Stomach (tissue), 4 donors: ENCODE measurements at regions not wholly inside any gene's neighbourhood (a gene's known extent, or its start where the extent isn't known, plus 50 kb on each side); places are given as distances from the start of the nearest gene placed in this dataset.

Experiments used
- POLR2A ChIP-seq, 4 donors: fragments of 450-650 bp; IDR thresholded peaks; one replicate each; pipeline ENCODE4 v1.6.1; 2016; ENCODE audit warnings: antibody characterized with exemption in 4 of 4, control low read depth in 2 of 4, mild to moderate bottlenecking in 1 of 4, moderate library complexity in 1 of 4
- POLR2AphosphoS5 ChIP-seq, 3 donors: sonication (generic); formaldehyde crosslinking; IDR thresholded peaks; one replicate each; pipeline ENCODE4 v1.6.1; 2016; ENCODE audit warnings: antibody characterized with exemption in 3 of 3
- TF ChIP-seq, protein P1 (sequence below), 7 experiments: fragments of 450-650 bp in 4 of 7; fragments of 200-600 bp in 3 of 7; sonication (generic) in 3 of 7; IDR thresholded peaks; one replicate each; pipeline ENCODE4 v1.5.1; 2016 to 2019; ENCODE audit warnings: antibody characterized with exemption in 7 of 7, control low read depth in 2 of 7, mild to moderate bottlenecking in 1 of 7

DNA sequence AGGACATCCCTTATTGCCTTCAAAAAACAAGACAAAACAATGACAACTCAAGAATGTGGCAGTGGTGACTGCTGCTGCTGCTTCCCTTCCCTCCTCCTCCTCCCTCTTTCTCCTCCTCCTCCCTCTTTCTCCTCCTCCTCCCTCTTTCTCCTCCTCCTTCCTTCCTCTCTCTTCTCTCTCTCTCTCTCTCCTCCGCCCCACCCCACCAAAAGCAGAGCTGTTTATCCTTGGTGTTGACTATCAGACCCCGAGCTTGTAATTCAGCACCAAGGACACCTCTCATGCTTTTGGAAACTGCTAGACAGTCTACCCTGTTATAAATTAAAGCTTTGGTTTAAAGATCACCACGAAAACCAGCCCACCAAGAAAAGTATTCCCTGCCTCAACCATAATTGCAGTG, 72.4 kb upstream of the IFNAR2 start:
- no peak for TF ChIP-seq POLR2A (IDR thresholded peaks at IDR 0.05)
- TF ChIP-seq, protein P1, sequence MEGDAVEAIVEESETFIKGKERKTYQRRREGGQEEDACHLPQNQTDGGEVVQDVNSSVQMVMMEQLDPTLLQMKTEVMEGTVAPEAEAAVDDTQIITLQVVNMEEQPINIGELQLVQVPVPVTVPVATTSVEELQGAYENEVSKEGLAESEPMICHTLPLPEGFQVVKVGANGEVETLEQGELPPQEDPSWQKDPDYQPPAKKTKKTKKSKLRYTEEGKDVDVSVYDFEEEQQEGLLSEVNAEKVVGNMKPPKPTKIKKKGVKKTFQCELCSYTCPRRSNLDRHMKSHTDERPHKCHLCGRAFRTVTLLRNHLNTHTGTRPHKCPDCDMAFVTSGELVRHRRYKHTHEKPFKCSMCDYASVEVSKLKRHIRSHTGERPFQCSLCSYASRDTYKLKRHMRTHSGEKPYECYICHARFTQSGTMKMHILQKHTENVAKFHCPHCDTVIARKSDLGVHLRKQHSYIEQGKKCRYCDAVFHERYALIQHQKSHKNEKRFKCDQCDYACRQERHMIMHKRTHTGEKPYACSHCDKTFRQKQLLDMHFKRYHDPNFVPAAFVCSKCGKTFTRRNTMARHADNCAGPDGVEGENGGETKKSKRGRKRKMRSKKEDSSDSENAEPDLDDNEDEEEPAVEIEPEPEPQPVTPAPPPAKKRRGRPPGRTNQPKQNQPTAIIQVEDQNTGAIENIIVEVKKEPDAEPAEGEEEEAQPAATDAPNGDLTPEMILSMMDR (IDR thresholded peaks at IDR 0.05), result no peak
- no peak for TF ChIP-seq POLR2AphosphoS5 (IDR thresholded peaks at IDR 0.05)
